Type B pancreatic cell (in vitro differentiated cells): ENCODE measurements at regions not wholly inside any gene's neighbourhood (a gene's known extent, or its start where the extent isn't known, plus 50 kb on each side); places are given as distances from the start of the nearest gene placed in this dataset.
"Not testable (repeated sequence)": the region's sequence is repeated elsewhere in the genome, so short reads cannot be mapped to it uniquely, and the experiment has no call there.

Experiments used
- DNase-seq: peaks from one replicate; pipeline ENCODE4 v3.0.0; 2021; ENCODE audit warnings: mixed read lengths; ENCODE audit not compliant: unreplicated experiment; ENCODE audit errors: extremely low spot score
- H3K27ac Mint-ChIP-seq: 2 replicates; pipeline ENCODE4 v1.8.0; 2021; ENCODE audit warnings: mild to moderate bottlenecking, mixed read lengths
- H3K27me3 Mint-ChIP-seq: 2 replicates; pipeline ENCODE4 v1.8.0; 2021; ENCODE audit warnings: mixed read lengths
- H3K36me3 Mint-ChIP-seq: 2 replicates; pipeline ENCODE4 v1.8.0; 2021; ENCODE audit warnings: mixed read lengths
- H3K4me1 Mint-ChIP-seq: one replicate; pipeline ENCODE4 v1.8.0; 2021; ENCODE audit warnings: mixed read lengths; ENCODE audit not compliant: unreplicated experiment
- H3K4me3 Mint-ChIP-seq: 2 replicates; pipeline ENCODE4 v1.8.0; 2021; ENCODE audit warnings: mild to moderate bottlenecking, mixed read lengths
- H3K9me3 Mint-ChIP-seq: 2 replicates; pipeline ENCODE4 v1.8.0; 2021; ENCODE audit warnings: mixed read lengths
- CTCF ChIP-seq: fragments of 200-600 bp; sonication (generic); conservative IDR thresholded peaks from 2 replicates; pipeline ENCODE4 v1.5.0; 2021; ENCODE audit warnings: antibody characterized with exemption, mild to moderate bottlenecking

GRCh38 chr20:55528482-55528881 lies 476.8 kb downstream of the CBLN4 start:
- H3K4me3 Mint-ChIP-seq: no peak overlapping the region
- no peak for DNase-seq
- H3K27ac Mint-ChIP-seq: no peak overlapping the region
- no peaks in the 10 kb centered on the region for H3K36me3 Mint-ChIP-seq
- peaks cover 3% of the 10 kb centered on the region for H3K27me3 Mint-ChIP-seq
- no peak for TF ChIP-seq CTCF
- H3K9me3 Mint-ChIP-seq: peaks cover 5% of the 10 kb centered on the region
- no peaks in the 10 kb centered on the region for H3K4me1 Mint-ChIP-seq

GRCh38 chr20:55522296-55522815 lies 483.0 kb downstream of the CBLN4 start:
- H3K27me3 Mint-ChIP-seq: peaks cover 3% of the 10 kb centered on the region
- H3K36me3 Mint-ChIP-seq: no peaks in the 10 kb centered on the region
- TF ChIP-seq CTCF: no peak
- no peak overlapping the region for H3K27ac Mint-ChIP-seq
- H3K9me3 Mint-ChIP-seq: peaks cover 11% of the 10 kb centered on the region
- no peaks in the 10 kb centered on the region for H3K4me1 Mint-ChIP-seq
- no peak for DNase-seq
- no peak overlapping the region for H3K4me3 Mint-ChIP-seq

GRCh38 chr20:55517584-55517983 lies 487.7 kb downstream of the CBLN4 start:
- H3K36me3 Mint-ChIP-seq, H3K4me3 Mint-ChIP-seq, H3K9me3 Mint-ChIP-seq, H3K27me3 Mint-ChIP-seq, DNase-seq, H3K27ac Mint-ChIP-seq: not testable (repeated sequence)
- peaks cover 14% of the 10 kb centered on the region for H3K4me1 Mint-ChIP-seq

- Mint-ChIP-seq H3K36me3 (no peaks in the 10 kb centered on the region), H3K4me3 (peak overlapping the region; percentile 5), H3K27me3 (peaks cover 2% of the 10 kb centered on the region), H3K9me3 (no peaks in the 10 kb centered on the region), H3K4me1 (peaks cover 14% of the 10 kb centered on the region), H3K27ac (peak overlapping the region; percentile 12)
- no peak for DNase-seq
- TF ChIP-seq CTCF: no peak
These were observed 489.5 kb downstream of the CBLN4 start for GRCh38 chr20:55515832-55516231.

- Mint-ChIP-seq H3K4me3 (no peak overlapping the region), H3K9me3 (no peaks in the 10 kb centered on the region), H3K27me3 (peaks cover 10% of the 10 kb centered on the region), H3K36me3 (no peaks in the 10 kb centered on the region), H3K4me1 (peaks cover 14% of the 10 kb centered on the region), H3K27ac (no peak overlapping the region)
- no peak for TF ChIP-seq CTCF
- DNase-seq: no peak
These were observed 490.8 kb downstream of the CBLN4 start for GRCh38 chr20:55514531-55514930.

GRCh38 chr20:55513954-55514353 lies 491.4 kb downstream of the CBLN4 start:
- Mint-ChIP-seq H3K9me3 (no peaks in the 10 kb centered on the region), H3K27me3 (peaks cover 14% of the 10 kb centered on the region), H3K36me3 (no peaks in the 10 kb centered on the region), H3K27ac (no peak overlapping the region), H3K4me1 (peaks cover 14% of the 10 kb centered on the region), H3K4me3 (no peak overlapping the region)
- DNase-seq: no peak
- no peak for TF ChIP-seq CTCF
